ENCODE measurements at regions not wholly inside any gene's neighbourhood (a gene's known extent, or its start where the extent isn't known, plus 50 kb on each side); places are given as distances from the start of the nearest gene placed in this dataset.

DNA sequence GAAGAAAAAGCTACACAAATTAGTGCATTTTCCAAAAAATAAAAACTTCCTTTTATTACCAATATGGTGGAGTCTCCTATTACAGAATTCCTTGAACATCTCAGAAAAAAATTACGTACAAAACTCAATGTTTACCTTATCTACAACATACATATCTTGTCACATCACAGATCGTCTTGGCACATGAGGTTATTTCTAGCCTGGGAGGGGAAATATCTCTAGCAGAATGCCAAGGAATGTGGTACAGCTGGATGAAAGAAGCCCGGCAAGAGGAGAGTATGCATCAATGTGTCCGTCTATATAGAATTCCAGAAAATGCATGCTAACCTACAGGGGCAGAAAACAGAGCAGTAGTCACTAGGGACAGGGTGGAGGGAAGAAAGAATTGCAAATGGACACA is 443.8 kb downstream of the ZSWIM6 start:
- TF ChIP-seq POLR2A (IDR thresholded peaks at IDR 0.05; ENCODE audit: low read depth, low read length) (no peak), TAF1 (IDR thresholded peaks at IDR 0.05; ENCODE audit: borderline replicate concordance, low read depth, low read length) (no peak)
